ENCODE measurements at regions not wholly inside any gene's neighbourhood (a gene's known extent, or its start where the extent isn't known, plus 50 kb on each side); places are given as distances from the start of the nearest gene placed in this dataset.
"Not testable (repeated sequence)": the region's sequence is repeated elsewhere in the genome, so short reads cannot be mapped to it uniquely, and the experiment has no call there.

GRCh38 chr5:45171563-45171962 is 362.8 kb downstream of the MRPS30 start:
- TF ChIP-seq CTCF (IDR thresholded peaks at IDR 0.05; ENCODE audit: insufficient read depth, low read length): no peak
- DNase-seq (ENCODE audit: low read depth): no peak
- H3K4me3 ChIP-seq (ENCODE audit: low read depth, low read length): no peak overlapping the region

DNA sequence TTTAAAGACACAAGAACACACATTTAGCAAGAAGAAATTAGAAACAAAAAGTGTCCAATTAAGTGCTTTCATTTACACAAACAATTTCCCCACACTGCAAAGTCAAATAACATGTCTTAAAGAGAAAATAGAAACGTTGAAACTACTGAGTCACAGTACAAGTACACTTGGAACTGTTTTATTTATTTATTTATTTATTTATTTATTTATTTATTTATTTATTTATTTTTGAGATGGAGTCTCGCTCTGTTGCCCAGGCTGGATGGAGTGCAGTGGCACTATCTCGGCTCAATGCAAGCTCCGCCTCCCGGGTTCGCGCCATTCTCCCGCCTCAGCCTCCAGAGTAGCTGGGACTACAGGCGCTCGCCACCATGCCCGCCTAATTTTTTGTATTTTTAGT is 363.9 kb downstream of the MRPS30 start:
- not testable (repeated sequence) for DNase-seq (ENCODE audit: low read depth); H3K4me3 ChIP-seq (ENCODE audit: low read depth, low read length)

GRCh38 chr5:45179686-45180085 is 370.9 kb downstream of the MRPS30 start:
- no peak for DNase-seq (ENCODE audit: low read depth)
- H3K4me3 ChIP-seq (ENCODE audit: low read depth, low read length): no peak overlapping the region
- no peak for TF ChIP-seq CTCF (IDR thresholded peaks at IDR 0.05; ENCODE audit: insufficient read depth, low read length)

DNA sequence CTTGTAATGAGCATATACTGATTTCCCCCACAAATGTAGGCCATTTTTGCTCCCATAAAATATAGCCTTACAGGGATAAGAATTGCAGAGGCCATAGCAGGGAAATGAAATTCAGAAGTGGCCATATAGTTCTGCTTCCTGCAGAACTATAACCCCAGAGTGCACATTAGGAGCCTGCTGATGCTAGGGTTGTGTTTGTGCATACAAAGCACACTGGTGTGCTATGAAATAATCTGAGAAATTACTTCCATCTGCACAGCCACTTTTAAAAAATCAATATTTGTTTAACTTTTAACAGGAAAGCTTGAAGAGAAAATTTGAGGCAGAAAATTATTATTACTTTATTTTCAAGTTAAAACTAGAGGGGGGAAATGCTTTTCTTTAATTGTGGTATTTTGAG is 380.3 kb downstream of the MRPS30 start:
- TF ChIP-seq CTCF (IDR thresholded peaks at IDR 0.05; ENCODE audit: insufficient read depth, low read length): no peak
- no peak for DNase-seq (ENCODE audit: low read depth)
- no peak overlapping the region for H3K4me3 ChIP-seq (ENCODE audit: low read depth, low read length)

GRCh38 chr5:45189481-45189880 is 380.7 kb downstream of the MRPS30 start:
- no peak overlapping the region for H3K4me3 ChIP-seq (ENCODE audit: low read depth, low read length)
- no peak for DNase-seq (ENCODE audit: low read depth)
- no peak for TF ChIP-seq CTCF (IDR thresholded peaks at IDR 0.05; ENCODE audit: insufficient read depth, low read length)

DNA sequence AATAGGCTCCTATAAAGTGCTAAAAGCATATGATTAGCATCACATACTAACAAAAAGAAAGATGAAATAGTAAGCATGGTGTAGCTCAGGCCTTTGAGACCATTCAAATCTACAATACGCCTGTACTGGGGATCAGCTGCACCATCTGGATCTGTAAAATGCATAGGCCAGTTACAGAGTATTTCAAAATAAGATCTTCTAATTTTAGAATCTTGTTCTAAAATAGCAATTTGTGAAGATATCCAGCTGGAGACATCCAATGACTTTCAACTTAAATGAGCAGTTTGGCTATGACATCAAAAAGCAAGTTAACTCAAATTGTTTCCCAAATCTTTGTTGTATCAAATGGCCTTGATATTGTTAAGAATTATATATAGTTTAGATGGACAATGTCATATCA is 386.3 kb downstream of the MRPS30 start:
- no peak overlapping the region for H3K4me3 ChIP-seq (ENCODE audit: low read depth, low read length)
- no peak for TF ChIP-seq CTCF (IDR thresholded peaks at IDR 0.05; ENCODE audit: insufficient read depth, low read length)
- no peak for DNase-seq (ENCODE audit: low read depth)

All from fibroblast of the aortic adventitia (primary cell).